ENCODE measurements at regions not wholly inside any gene's neighbourhood (a gene's known extent, or its start where the extent isn't known, plus 50 kb on each side); places are given as distances from the start of the nearest gene placed in this dataset.

GRCh38 chr20:6705926-6706548 is 61.4 kb upstream of the BMP2 start:
- BruUV-seq (replicated peaks), result no TSS peak
- intact Hi-C loops (cut with micrococcal nuclease; ENCODE audit: unreplicated experiment), result no loop called here
- POLR2A ChIA-PET, result no interaction called here

GRCh38 chr20:6705106-6705766 is 62.2 kb upstream of the BMP2 start:
- H3K9me3 ChIP-seq (ENCODE audit: control insufficient read depth, insufficient read depth, low read depth, low read length), result no peaks in the 10 kb centered on the region
- ATAC-seq, result no peak
- no peaks in the 10 kb centered on the region for H3K36me3 ChIP-seq (ENCODE audit: control insufficient read depth, insufficient read depth, low read length)
- H3K4me1 ChIP-seq (ENCODE audit: control insufficient read depth, insufficient read depth, low read length), result no peaks in the 10 kb centered on the region
- H3K27ac ChIP-seq (ENCODE audit: low read length), result no peak overlapping the region
- no peak for TF ChIP-seq CTCF (IDR thresholded peaks at IDR 0.05)
- no peak for TF ChIP-seq SIN3A (IDR thresholded peaks at IDR 0.05; ENCODE audit: borderline replicate concordance, insufficient read depth, low read depth, low read length)
- no peak for TF ChIP-seq POLR2AphosphoS5 (IDR thresholded peaks at IDR 0.05; ENCODE audit: low read depth, low read length)
- no peak for TF ChIP-seq TCF7L2 (IDR thresholded peaks at IDR 0.05; ENCODE audit: low read depth, low read length)
- no peak for TF ChIP-seq REST (IDR thresholded peaks at IDR 0.05; ENCODE audit: insufficient read depth in 1 of 2, low read depth in 2 of 2, low read length in 1 of 2)
- no peaks in the 10 kb centered on the region for H3K27me3 ChIP-seq (ENCODE audit: control insufficient read depth, insufficient read depth, low read length)
- intact Hi-C loops (cut with micrococcal nuclease; ENCODE audit: unreplicated experiment), result no loop called here
- POLR2A ChIA-PET, result no interaction called here
- no TSS peak for BruUV-seq (replicated peaks)
- in situ Hi-C loops (cut with HindIII; ENCODE audit: low pct_unique_long_range_greater_than_20kb, low sequenced_read_pairs), result no loop called here
- no peak overlapping the region for H3K4me3 ChIP-seq (ENCODE audit: low read depth in 2 of 2, low read length in 2 of 2)
- CTCF ChIA-PET, result no interaction called here
- no peak for DNase-seq (ENCODE audit: low read depth, low spot score)

More at GRCh38 chr20:6705926-6706548, 61.4 kb upstream of the BMP2 start:
- CTCF ChIA-PET, result no interaction called here
- TF ChIP-seq REST (IDR thresholded peaks at IDR 0.05; ENCODE audit: insufficient read depth in 1 of 2, low read depth in 2 of 2, low read length in 1 of 2) (no peak), POLR2AphosphoS5 (IDR thresholded peaks at IDR 0.05; ENCODE audit: low read depth, low read length) (no peak), CTCF (IDR thresholded peaks at IDR 0.05) (no peak), TCF7L2 (IDR thresholded peaks at IDR 0.05; ENCODE audit: low read depth, low read length) (no peak), SIN3A (IDR thresholded peaks at IDR 0.05; ENCODE audit: borderline replicate concordance, insufficient read depth, low read depth, low read length) (no peak)
- no peak for DNase-seq (ENCODE audit: low read depth, low spot score)
- Histone ChIP-seq H3K4me1 (ENCODE audit: control insufficient read depth, insufficient read depth, low read length) (no peaks in the 10 kb centered on the region), H3K36me3 (ENCODE audit: control insufficient read depth, insufficient read depth, low read length) (no peaks in the 10 kb centered on the region), H3K4me3 (ENCODE audit: low read depth in 2 of 2, low read length in 2 of 2) (no peak overlapping the region), H3K27ac (ENCODE audit: low read length) (no peak overlapping the region), H3K9me3 (ENCODE audit: control insufficient read depth, insufficient read depth, low read depth, low read length) (no peaks in the 10 kb centered on the region), H3K27me3 (ENCODE audit: control insufficient read depth, insufficient read depth, low read length) (no peaks in the 10 kb centered on the region)
- ATAC-seq, result no peak
- in situ Hi-C loops (cut with HindIII; ENCODE audit: low pct_unique_long_range_greater_than_20kb, low sequenced_read_pairs), result no loop called here
